DMS53 treated with DMSO at 0.1 percent for 48 hours (cell line): ENCODE measurements at regions not wholly inside any gene's neighbourhood (a gene's known extent, or its start where the extent isn't known, plus 50 kb on each side); places are given as distances from the start of the nearest gene placed in this dataset.
"Not testable (repeated sequence)": the region's sequence is repeated elsewhere in the genome, so short reads cannot be mapped to it uniquely, and the experiment has no call there.

ENCODE experiments used
- DNase-seq: peaks from one replicate; lab custom pipeline; 2025; ENCODE audit not compliant: unreplicated experiment; lab: John Stamatoyannopoulos, UW

DNA sequence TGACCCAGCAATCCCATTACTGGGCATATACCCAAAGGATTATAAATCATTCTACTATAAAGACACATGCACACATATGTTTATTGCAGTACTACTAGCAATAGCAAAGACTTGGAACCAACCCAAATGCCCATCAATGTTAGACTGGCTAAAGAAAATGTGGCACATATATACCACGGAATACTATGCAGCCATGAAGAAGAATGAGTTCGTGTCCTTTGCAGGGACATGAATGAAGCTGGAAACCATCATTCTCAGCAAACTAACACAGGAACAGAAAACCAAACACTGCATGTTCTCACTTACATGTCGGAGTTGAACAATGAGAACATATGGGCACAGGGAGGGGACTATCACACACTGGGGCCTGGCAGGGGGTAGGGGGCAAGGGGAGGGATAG lies 183.0 kb downstream of the HACE1 start:
- not testable (repeated sequence) for DNase-seq

DNA sequence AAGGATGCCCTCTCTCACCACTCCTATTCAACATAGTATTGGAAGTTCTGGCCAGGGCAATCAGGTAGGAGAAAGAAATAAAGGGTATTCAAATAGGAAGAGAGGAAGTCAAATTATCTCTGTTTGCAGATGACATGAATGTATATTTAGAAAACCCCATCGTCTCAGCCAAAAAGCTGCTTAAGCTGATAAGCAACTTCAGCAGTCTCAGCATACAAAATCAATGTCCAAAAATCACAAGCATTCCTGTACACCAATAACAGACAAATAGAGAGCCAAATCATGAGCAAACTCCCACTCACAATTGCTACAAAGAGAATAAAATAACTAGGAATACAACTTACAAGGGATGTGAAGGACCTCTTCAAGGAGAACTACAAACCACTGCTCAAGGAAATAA lies 184.6 kb downstream of the HACE1 start:
- DNase-seq: not testable (repeated sequence)

DNA sequence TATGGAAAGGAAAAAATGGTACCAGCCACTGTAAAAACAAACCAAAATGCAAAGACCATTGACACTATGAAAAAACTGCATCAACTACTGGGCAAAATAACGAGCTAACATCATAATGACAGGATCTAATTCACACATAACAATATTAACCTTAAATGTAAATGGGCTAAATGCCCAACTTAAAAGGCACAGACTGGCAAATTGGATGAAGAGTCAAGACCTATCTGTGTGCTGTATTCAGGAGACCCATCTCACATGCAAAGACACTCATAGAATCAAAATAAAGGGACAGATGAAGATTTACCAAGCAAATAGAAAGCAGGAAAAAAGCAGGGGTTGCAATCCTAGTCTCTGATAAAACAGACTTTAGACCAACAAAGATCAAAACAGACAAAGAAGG lies 186.6 kb downstream of the HACE1 start:
- not testable (repeated sequence) for DNase-seq

- DNase-seq: not testable (repeated sequence)
Observed at GRCh38 chr6:104671591-104671891, 188.2 kb downstream of the HACE1 start.

- not testable (repeated sequence) for DNase-seq
Observed at GRCh38 chr6:104670834-104671590, 188.7 kb downstream of the HACE1 start.

GRCh38 chr6:104669483-104669882 lies 190.2 kb downstream of the HACE1 start:
- no peak for DNase-seq

DNA sequence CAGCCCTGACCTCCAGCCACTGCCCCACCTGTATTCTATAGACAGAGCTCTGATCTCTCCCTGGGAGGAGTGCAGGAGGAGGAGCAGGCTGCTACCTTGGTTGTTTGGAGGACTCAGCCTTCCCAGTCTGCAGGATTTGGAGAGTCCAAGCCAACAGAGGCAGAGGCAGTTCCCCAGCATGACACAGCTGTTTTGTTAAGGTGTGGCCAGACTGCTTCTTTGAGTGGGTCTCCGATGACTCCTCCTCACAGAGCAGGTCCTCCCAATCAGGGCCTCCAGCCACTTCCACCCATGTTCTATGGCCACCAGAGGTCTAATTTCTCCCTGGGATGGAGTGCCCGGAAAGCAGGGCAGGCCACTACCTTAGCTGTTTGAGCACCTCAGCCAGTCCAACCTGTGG lies 203.5 kb downstream of the HACE1 start:
- no peak for DNase-seq

DNA sequence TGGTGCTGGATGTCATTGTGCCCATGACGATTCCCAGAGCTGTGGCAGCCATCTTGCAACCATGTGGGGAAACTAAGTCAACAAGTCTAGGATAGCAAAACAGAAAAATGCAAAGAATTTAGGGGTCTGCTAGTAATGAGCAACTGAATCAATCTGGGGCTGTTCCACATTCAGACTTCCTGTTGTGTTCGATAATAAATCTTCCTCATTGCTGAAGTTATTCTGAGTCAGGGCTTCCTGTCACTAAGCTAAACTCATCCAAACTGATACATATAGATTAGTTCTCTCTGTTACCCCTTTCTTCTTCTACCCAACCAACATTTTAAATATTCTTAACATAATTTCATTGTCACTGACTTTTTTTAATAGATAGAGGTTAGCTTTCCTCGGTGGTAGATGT lies 205.9 kb downstream of the HACE1 start:
- no peak for DNase-seq

DNA sequence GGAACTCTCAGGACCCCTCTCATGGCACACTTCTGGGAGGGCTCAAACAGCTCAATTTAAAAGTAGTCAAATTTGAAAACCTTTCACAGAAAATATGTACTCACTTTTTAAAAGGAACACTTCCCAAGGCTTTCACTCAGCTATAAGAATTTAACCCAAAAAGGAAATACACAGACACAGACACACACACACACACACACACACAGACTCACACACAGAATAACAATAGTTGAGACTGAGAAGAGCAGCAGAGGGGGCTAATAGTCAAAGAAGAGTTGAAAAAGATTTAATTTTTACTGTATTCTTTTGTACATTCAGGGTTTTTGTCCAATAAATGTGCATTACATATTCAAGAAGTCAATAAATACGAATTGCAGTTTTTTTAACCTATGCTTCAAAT lies 211.4 kb downstream of the HACE1 start:
- no peak for DNase-seq

DNA sequence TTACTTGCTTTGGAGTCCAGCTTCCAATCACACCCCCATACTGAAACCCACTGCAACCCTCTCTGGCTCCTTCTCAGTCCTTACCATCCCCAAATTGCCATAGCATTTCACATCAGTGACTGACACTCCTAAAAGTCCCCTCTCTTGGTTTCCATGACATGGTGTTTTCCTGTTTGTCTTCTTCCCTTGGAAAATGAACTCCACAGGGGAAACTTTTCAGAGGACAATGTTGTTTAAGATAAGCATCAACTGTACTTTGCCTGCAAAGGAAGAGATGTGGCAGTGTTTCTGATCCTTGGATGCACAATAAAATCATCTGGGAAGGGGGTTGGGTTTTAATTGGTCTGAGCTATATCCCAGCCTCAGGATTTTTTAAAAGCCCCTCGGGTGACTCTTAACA lies 214.9 kb downstream of the HACE1 start:
- no peak for DNase-seq

- DNase-seq: no peak
Observed at GRCh38 chr6:104642871-104643270, 216.8 kb downstream of the HACE1 start.

GRCh38 chr6:104640761-104641160 lies 219.0 kb downstream of the HACE1 start:
- no peak for DNase-seq

DNA sequence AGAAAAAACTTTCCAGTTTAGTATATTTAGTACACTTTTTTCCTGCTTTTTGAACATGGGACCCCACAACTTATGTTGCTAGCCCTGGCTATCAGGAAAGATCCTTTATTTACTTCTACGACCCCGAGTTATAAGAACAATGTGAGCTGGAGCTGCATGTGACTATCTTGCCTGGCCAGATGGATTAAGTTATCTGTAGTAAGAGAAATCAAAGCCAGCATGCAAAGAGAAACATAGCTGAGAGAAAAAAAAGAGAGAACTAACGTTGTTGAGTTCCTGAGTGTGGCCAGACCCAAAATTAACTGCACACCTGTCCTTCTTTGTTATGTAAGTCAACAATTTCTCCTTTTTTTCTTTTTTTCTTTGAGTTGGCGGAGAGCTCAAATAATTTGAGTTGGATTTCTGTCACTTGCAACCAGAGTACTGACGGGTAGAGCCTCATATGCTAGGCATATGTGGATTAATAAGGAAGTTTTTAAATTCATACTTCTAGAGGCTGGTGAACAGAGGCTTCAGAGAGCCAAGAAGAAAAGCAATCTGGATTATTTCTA lies 219.5 kb downstream of the HACE1 start:
- no peak for DNase-seq

- no peak for DNase-seq
Observed at GRCh38 chr6:104639668-104640067, 220.1 kb downstream of the HACE1 start.

DNA sequence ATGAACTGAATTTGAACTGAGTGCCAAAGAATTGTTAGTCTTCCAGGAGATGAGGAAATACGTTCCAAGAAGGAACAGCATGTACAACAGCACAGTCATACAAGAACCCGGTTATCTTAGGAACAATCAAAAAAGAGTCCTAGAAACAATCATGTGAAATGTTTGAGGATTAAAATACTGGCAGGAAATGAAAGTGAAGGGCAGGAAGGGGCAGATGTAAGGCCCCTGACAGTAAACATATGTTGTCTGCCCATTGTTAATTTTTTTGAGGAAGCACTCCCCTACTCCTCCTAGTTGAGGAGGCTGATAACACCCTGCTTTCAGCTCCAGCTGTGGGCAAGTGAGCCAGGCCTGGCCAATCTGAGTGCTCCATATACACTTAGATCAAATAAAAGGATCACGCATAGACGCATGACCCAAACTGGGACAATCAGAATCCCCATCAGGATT lies 220.9 kb downstream of the HACE1 start:
- DNase-seq: no peak

DNA sequence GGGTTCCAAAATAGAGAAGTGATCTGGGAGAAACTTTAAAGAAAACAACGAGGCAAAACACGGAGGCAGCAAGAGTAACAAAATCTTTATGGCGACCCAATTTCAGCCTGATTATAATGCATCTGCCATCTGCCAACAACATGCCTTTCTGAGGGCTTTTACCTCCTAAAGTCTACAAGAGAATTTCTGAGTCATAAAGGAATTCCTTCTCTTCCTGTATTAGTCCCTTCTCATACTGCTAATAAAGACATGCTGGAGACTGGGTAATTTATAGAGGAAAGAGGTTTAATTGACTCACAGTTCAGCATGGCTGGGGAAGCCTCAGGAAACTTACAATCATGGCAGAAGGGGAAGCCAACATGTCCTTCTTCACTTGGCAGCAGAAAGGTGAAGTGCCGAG lies 226.6 kb downstream of the HACE1 start:
- DNase-seq: no peak

DNA sequence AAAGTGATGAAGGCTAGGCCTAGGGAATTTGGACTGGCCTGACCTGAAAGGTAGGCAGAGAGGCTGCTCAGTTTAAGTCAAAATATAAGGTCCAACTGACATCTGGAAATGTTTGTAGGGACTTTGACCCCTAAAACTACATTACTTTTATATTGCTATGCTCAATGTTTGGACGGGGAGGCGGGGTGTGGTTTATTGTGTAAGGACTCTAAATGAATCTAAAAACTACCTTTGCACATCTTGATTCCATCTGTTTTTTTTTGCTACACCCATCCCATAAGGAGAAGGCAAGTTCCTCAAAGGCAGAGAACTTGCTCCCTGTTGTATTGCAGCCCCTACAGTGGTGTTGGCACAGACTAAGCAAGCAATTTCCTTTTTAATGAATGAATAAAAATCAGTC lies 227.1 kb downstream of the HACE1 start:
- DNase-seq: no peak

- DNase-seq: no peak
Observed at GRCh38 chr6:104630955-104631354, 228.8 kb downstream of the HACE1 start.

DNA sequence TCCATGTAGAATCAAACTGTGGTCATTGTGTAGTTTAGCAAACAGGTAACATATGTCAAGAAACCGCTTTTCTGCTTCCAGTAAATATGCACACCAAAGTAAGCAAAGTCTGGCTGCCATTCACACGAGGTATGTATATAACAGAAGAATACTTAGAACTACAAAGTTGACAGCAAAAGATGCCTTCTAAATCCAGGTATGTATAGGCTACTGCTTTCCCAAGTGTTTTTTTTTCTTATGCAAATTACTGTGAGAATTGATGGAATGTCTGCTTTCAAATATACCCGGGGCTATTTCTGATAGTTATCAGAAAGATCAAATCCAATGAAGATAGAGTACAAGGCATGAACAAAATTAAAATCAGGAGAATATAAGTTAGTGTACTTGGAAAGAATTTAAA lies 229.2 kb downstream of the HACE1 start:
- DNase-seq: no peak

- no peak for DNase-seq
Observed at GRCh38 chr6:104629826-104630225, 229.9 kb downstream of the HACE1 start.

- no peak for DNase-seq
Observed at GRCh38 chr6:104625536-104625935, 234.2 kb downstream of the HACE1 start.

GRCh38 chr6:104623052-104623690 lies 236.5 kb downstream of the HACE1 start:
- no peak for DNase-seq

- DNase-seq: no peak
Observed at GRCh38 chr6:104621396-104621795, 238.3 kb downstream of the HACE1 start.
